LoVo (cell line): ENCODE measurements at regions not wholly inside any gene's neighbourhood (a gene's known extent, or its start where the extent isn't known, plus 50 kb on each side); places are given as distances from the start of the nearest gene placed in this dataset.

ENCODE experiments used
- DNase-seq: peaks from one replicate; pipeline ENCODE4 v3.0.0-alpha.2; 2016; ENCODE audit warnings: low spot score

GRCh38 chr6:44606504-44606903 lies 219.0 kb downstream of the CDC5L start:
- no peak for DNase-seq

- DNase-seq: no peak
These were observed 219.5 kb downstream of the CDC5L start for GRCh38 chr6:44606976-44607375.

GRCh38 chr6:44608175-44608574 lies 220.7 kb downstream of the CDC5L start:
- DNase-seq: no peak

GRCh38 chr6:44609051-44609612 lies 221.6 kb downstream of the CDC5L start:
- no peak for DNase-seq

GRCh38 chr6:44614396-44614795 lies 226.9 kb downstream of the CDC5L start:
- no peak for DNase-seq

GRCh38 chr6:44615621-44616020 lies 228.1 kb downstream of the CDC5L start:
- DNase-seq: no peak

- DNase-seq: no peak
These were observed 229.9 kb downstream of the CDC5L start for GRCh38 chr6:44617416-44617815.

GRCh38 chr6:44618371-44618770 lies 230.9 kb downstream of the CDC5L start:
- DNase-seq: no peak

GRCh38 chr6:44620922-44621321 lies 233.4 kb downstream of the CDC5L start:
- DNase-seq: no peak

- DNase-seq: no peak
These were observed 234.3 kb downstream of the CDC5L start for GRCh38 chr6:44621846-44622245.

- DNase-seq: no peak
These were observed 235.0 kb downstream of the CDC5L start for GRCh38 chr6:44622555-44622954.

GRCh38 chr6:44622956-44623355 lies 235.4 kb downstream of the CDC5L start:
- no peak for DNase-seq

- DNase-seq: no peak
These were observed 236.7 kb downstream of the CDC5L start for GRCh38 chr6:44624226-44624625.

GRCh38 chr6:44624936-44625573 lies 237.5 kb downstream of the CDC5L start:
- DNase-seq: no peak

- DNase-seq: no peak
These were observed 238.5 kb downstream of the CDC5L start for GRCh38 chr6:44625996-44626395.

- no peak for DNase-seq
These were observed 239.1 kb downstream of the CDC5L start for GRCh38 chr6:44626616-44627015.

GRCh38 chr6:44627091-44627882 lies 239.8 kb downstream of the CDC5L start:
- DNase-seq: no peak

GRCh38 chr6:44627883-44628271 lies 240.4 kb downstream of the CDC5L start:
- no peak for DNase-seq

- no peak for DNase-seq
These were observed 240.8 kb downstream of the CDC5L start for GRCh38 chr6:44628347-44628746.

GRCh38 chr6:44629636-44630035 lies 242.1 kb downstream of the CDC5L start:
- no peak for DNase-seq

GRCh38 chr6:44630125-44631028 lies 242.9 kb downstream of the CDC5L start:
- peak; percentile 20 for DNase-seq

GRCh38 chr6:44631968-44632367 lies 244.5 kb downstream of the CDC5L start:
- DNase-seq: no peak
